HFF-Myc (cell line): ENCODE measurements at regions not wholly inside any gene's neighbourhood (a gene's known extent, or its start where the extent isn't known, plus 50 kb on each side); places are given as distances from the start of the nearest gene placed in this dataset.

ENCODE experiments used
- DNase-seq: peaks from one replicate; pipeline ENCODE4 v3.0.0-alpha.2; 2011; ENCODE audit warnings: low read depth; ENCODE audit errors: extremely low read depth
- H3K4me3 ChIP-seq: replicated peaks from 2 replicates; pipeline ENCODE4 v1.5.1; 2011; ENCODE audit warnings: low read depth, mild to moderate bottlenecking, control low read depth, low read length
- TF ChIP-seq, protein P1 (sequence below): IDR thresholded peaks from 2 replicates; pipeline ENCODE4 v1.5.1; 2012; ENCODE audit warnings: mild to moderate bottlenecking, low read depth, low read length, control low read depth; ENCODE audit errors: missing control alignments

DNA sequence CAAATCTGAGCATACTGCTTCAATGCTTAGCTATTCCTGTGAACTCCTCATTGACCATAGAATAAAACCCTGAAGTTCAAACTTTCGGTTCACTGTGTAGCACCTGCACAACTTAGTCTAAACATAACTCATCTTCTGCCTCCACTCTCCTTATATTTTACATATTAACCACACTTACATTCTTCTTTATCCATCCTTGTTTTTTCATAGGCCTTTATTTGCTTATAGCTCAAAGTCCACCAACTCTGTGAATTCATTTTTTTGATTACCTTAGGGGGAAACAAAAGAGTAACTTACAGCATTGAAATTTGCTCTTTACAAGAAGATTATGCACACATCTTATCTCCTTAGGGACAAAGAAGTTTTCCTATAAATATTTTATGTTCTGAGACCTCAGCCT is 521.6 kb upstream of the FAT3 start:
- no peak overlapping the region for H3K4me3 ChIP-seq
- TF ChIP-seq, protein P1, sequence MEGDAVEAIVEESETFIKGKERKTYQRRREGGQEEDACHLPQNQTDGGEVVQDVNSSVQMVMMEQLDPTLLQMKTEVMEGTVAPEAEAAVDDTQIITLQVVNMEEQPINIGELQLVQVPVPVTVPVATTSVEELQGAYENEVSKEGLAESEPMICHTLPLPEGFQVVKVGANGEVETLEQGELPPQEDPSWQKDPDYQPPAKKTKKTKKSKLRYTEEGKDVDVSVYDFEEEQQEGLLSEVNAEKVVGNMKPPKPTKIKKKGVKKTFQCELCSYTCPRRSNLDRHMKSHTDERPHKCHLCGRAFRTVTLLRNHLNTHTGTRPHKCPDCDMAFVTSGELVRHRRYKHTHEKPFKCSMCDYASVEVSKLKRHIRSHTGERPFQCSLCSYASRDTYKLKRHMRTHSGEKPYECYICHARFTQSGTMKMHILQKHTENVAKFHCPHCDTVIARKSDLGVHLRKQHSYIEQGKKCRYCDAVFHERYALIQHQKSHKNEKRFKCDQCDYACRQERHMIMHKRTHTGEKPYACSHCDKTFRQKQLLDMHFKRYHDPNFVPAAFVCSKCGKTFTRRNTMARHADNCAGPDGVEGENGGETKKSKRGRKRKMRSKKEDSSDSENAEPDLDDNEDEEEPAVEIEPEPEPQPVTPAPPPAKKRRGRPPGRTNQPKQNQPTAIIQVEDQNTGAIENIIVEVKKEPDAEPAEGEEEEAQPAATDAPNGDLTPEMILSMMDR, result no peak
- no peak for DNase-seq

DNA sequence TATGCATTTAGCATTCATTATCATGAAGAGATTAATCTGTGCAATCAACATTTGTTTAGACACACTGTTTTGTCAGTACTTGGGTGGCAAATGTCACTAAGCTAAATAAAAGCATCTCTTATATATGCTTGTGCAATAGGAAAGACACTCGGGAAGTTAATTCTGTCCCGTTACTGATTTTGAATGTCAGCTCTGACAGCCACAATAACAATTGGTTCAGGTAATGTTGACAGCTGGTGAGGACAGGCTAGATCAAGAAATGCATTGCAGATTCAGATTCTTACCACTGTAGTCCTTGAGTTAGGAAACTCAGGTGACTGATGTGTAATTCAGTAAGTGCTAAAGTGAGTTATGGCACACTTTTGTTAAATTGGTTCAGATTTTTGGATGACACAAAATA is 523.8 kb upstream of the FAT3 start:
- no peak overlapping the region for H3K4me3 ChIP-seq
- DNase-seq, result no peak
- TF ChIP-seq, protein P1, result no peak

DNA sequence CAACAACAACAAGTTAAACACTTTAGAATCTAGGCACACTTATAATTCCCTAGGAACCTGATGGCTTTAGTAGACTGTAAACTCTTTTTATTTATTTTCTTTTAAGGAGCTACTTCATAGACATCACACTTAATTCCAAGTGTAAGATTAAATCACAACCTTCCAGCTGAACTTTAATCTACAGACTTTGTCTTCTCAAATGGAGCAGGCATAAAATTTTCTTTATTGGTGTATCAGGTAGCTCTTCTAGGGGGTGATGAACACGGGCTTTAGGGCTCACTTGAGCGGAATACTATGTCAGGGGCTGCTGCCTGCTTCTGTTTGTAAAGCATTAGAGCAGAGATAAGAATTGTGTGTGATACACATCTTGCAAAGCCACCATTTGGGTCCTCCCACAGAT is 525.8 kb upstream of the FAT3 start:
- no peak overlapping the region for H3K4me3 ChIP-seq
- TF ChIP-seq, protein P1, result no peak
- no peak for DNase-seq

DNA sequence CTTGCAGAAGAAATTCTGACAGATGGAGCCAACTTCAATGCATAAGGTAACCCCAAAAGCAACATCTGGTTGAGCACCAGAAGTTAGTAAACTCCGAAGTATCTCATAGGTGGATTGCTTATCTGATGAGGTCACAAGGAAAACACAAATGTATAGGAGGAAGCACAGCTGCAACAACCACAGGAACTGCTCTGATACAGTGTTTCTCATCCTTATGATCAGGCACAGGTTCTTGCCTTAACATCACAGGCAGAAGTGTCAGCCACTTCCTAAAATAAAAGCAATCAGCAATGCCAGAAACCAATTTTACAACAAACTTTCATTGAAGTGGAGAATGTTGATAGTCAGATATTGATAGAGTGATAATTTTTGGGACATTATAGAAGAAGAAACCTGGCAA is 530.3 kb upstream of the FAT3 start:
- TF ChIP-seq, protein P1, result no peak
- no peak overlapping the region for H3K4me3 ChIP-seq
- no peak for DNase-seq

DNA sequence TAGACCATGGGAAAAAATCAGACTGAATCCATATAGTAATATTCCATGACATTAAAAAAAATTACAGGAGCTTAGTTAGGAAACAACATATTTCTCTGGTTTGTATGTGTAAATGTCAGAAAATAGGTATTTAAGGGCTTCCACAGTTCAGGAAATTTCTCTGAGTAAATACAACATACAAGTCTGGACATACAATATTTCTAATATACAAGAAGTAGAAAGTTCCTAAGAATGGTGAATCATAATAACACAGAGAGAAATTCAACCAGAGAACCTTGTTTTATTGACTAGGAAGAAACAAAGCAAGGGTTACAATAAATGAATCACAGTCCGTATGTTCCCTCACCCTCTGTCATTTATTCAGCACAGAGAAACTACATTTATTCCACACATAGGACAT is 532.7 kb upstream of the FAT3 start:
- DNase-seq, result no peak
- H3K4me3 ChIP-seq, result no peak overlapping the region
- TF ChIP-seq, protein P1, result no peak

DNA sequence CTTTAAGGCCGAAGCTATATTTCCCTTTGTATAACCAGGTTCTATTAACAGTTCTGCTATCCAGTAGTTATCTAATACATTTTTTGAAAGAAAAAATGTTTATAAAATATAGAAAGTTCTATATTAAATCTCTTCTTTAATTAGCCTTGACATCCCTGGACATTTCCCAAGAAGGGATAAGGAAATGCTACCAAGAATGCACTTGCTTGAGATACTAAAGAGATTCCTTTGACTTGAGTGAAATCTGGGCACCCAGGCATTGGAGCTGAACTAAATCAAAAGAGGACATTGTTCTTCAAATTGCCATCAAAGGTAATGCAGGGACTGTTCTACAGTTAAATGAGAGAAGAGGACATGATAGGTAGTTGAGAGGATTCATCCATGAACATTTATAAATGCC is 535.9 kb upstream of the FAT3 start:
- DNase-seq, result no peak
- H3K4me3 ChIP-seq, result no peak overlapping the region
- TF ChIP-seq, protein P1, result no peak

DNA sequence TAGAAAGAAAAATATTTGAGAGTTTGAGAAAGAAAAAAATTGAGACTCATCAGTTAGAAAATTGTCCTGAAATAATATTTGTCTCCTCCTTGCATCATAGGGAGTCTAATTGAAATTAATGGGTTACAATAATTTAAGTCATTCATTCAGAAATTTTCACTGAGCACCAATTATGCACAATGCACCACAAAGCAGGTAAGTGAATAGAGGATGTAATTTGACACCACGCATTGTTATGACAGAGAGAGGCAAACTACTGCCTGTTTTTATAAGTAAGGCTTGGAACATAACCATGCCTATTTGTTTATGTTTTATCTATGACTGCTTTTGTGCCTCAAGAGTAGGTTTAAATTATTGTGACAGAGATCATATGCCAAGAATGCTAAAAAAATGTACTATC is 537.9 kb upstream of the FAT3 start:
- H3K4me3 ChIP-seq, result no peak overlapping the region
- TF ChIP-seq, protein P1, result no peak

More for the DNA sequence above, 537.9 kb upstream of the FAT3 start:
- no peak for DNase-seq
